ENCODE measurements at regions not wholly inside any gene's neighbourhood (a gene's known extent, or its start where the extent isn't known, plus 50 kb on each side); places are given as distances from the start of the nearest gene placed in this dataset.

- TF ChIP-seq ZNF462 (CRISPR knock-in tag; IDR thresholded peaks at IDR 0.05) (no peak), EZH2 (IDR thresholded peaks at IDR 0.05; ENCODE audit: low read depth, unreplicated experiment) (no peak), STAT1 (IDR thresholded peaks at IDR 0.05; ENCODE audit: unreplicated experiment) (no peak), POLR2AphosphoS5 (IDR thresholded peaks at IDR 0.05; ENCODE audit: low read depth) (no peak), CREB1 (CRISPR knock-in tag; IDR thresholded peaks at IDR 0.05; ENCODE audit: low read depth) (no peak), ZNF114 (CRISPR knock-in tag; IDR thresholded peaks at IDR 0.05) (no peak), JUNB (IDR thresholded peaks at IDR 0.05; ENCODE audit: unreplicated experiment) (no peak), EZH2phosphoT487 (IDR thresholded peaks at IDR 0.05; ENCODE audit: unreplicated experiment) (no peak)
- TF ChIP-seq, protein P1, sequence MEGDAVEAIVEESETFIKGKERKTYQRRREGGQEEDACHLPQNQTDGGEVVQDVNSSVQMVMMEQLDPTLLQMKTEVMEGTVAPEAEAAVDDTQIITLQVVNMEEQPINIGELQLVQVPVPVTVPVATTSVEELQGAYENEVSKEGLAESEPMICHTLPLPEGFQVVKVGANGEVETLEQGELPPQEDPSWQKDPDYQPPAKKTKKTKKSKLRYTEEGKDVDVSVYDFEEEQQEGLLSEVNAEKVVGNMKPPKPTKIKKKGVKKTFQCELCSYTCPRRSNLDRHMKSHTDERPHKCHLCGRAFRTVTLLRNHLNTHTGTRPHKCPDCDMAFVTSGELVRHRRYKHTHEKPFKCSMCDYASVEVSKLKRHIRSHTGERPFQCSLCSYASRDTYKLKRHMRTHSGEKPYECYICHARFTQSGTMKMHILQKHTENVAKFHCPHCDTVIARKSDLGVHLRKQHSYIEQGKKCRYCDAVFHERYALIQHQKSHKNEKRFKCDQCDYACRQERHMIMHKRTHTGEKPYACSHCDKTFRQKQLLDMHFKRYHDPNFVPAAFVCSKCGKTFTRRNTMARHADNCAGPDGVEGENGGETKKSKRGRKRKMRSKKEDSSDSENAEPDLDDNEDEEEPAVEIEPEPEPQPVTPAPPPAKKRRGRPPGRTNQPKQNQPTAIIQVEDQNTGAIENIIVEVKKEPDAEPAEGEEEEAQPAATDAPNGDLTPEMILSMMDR (conservative IDR thresholded peaks at IDR 0.05; ENCODE audit: low read depth in 2 of 2): no peak
These were observed 681.3 kb downstream of the TNS3 start (continued) for GRCh38 chr7:46900312-46901263.
